RWPE2 (cell line): ENCODE measurements at regions not wholly inside any gene's neighbourhood (a gene's known extent, or its start where the extent isn't known, plus 50 kb on each side); places are given as distances from the start of the nearest gene placed in this dataset.

ENCODE experiments used
- ATAC-seq: fragments of 200-7000 bp; cut with Tn5 transposase; 3 replicates; pipeline ENCODE4 v1.9.1; 2021; ENCODE audit warnings: low read depth
- DNase-seq: peaks from one replicate; pipeline ENCODE4 v3.0.0-alpha.2; 2020; ENCODE audit warnings: low spot score
- H3K27ac ChIP-seq: fragments of 450-650 bp; 2 replicates; pipeline ENCODE4 v1.5.1; 2017; ENCODE audit warnings: mild to moderate bottlenecking; ENCODE audit not compliant: poor library complexity, severe bottlenecking
- H3K27me3 ChIP-seq: fragments of 250-450 bp; sonication (Bioruptor Pico); 2 replicates; pipeline ENCODE4 v1.5.1; 2021; ENCODE audit warnings: mild to moderate bottlenecking, moderate library complexity; ENCODE audit not compliant: insufficient read depth, poor library complexity, severe bottlenecking
- H3K36me3 ChIP-seq: fragments of 250-450 bp; sonication (Bioruptor Pico); 2 replicates; pipeline ENCODE4 v1.5.1; 2020; ENCODE audit warnings: low read depth, mild to moderate bottlenecking, moderate library complexity
- H3K4me1 ChIP-seq: fragments of 250-450 bp; sonication (Bioruptor Pico); 2 replicates; pipeline ENCODE4 v1.5.1; 2021; ENCODE audit warnings: mild to moderate bottlenecking, moderate library complexity; ENCODE audit not compliant: insufficient read depth, poor library complexity, severe bottlenecking
- H3K4me3 ChIP-seq: fragments of 250-450 bp; sonication (Bioruptor Pico); 2 replicates; pipeline ENCODE4 v1.5.1; 2021; ENCODE audit warnings: mild to moderate bottlenecking, moderate library complexity; ENCODE audit not compliant: severe bottlenecking
- H3K9me3 ChIP-seq: fragments of 250-450 bp; sonication (Bioruptor Pico); 2 replicates; pipeline ENCODE4 v1.5.1; 2021; ENCODE audit warnings: mild to moderate bottlenecking, moderate library complexity; ENCODE audit not compliant: severe bottlenecking
- TF ChIP-seq, protein P1 (sequence below): fragments of 450-650 bp; IDR thresholded peaks from one replicate; pipeline ENCODE4 v1.5.1; 2017; ENCODE audit warnings: mild to moderate bottlenecking, moderate library complexity; ENCODE audit not compliant: poor library complexity, severe bottlenecking

DNA sequence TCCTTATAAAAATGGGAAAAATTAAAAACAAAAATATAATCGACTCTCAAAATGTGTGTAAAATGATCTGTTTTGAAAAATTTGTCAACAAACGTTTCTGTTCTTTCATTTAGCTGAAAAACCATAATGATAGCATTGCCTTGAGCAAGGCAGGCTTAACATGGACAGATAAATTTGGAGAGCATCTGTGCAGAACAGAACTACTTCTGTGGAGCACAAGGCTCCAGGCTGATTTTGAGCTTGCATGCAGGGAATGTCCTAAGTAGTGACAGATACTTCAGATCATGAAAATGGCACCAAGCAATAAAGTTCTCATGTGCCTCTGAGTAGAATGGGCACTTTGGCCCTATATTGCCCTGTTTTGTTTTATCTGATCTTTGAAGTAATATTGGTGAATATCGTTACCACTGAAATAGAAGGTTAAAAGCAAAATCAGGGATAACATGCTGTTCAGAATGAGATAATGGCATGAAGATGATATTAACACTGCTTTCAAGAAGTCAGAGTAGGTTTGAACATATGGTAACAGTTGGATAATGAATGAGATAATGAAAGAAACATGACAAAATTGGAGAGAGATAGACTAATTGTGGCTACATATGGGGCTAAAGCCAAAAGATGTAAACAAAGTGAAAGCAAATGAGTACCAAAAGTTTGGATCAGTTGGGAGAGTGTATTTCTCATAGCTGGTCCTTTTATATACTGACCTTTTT, 730.5 kb upstream of the CCDC179 start:
- no peaks in the 10 kb centered on the region for H3K4me1 ChIP-seq
- DNase-seq: no peak

DNA sequence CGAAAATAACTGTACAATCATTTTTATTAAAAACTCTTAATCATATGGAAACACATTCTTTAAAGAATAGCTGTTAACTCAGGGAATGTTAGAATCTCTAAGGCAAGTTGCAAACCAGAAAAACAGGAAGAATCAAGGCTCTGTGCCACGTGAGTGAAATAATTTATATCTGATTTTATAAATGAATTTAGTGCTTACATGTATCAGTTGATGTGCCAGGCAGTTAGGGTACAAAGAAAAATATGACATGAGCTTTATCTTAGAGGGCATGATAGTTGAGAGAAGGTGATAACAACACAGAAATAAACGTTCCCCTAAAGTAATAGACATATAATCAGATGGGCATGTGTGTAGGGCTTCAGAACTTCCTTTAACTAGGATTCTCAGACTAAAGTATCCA, 734.5 kb upstream of the CCDC179 start:
- TF ChIP-seq, protein P1, sequence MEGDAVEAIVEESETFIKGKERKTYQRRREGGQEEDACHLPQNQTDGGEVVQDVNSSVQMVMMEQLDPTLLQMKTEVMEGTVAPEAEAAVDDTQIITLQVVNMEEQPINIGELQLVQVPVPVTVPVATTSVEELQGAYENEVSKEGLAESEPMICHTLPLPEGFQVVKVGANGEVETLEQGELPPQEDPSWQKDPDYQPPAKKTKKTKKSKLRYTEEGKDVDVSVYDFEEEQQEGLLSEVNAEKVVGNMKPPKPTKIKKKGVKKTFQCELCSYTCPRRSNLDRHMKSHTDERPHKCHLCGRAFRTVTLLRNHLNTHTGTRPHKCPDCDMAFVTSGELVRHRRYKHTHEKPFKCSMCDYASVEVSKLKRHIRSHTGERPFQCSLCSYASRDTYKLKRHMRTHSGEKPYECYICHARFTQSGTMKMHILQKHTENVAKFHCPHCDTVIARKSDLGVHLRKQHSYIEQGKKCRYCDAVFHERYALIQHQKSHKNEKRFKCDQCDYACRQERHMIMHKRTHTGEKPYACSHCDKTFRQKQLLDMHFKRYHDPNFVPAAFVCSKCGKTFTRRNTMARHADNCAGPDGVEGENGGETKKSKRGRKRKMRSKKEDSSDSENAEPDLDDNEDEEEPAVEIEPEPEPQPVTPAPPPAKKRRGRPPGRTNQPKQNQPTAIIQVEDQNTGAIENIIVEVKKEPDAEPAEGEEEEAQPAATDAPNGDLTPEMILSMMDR: no peak
- H3K4me3 ChIP-seq: no peak overlapping the region
- H3K4me1 ChIP-seq: no peaks in the 10 kb centered on the region
- no peaks in the 10 kb centered on the region for H3K9me3 ChIP-seq
- ATAC-seq (no peak), DNase-seq (no peak)
- no peak overlapping the region for H3K27ac ChIP-seq
- no peaks in the 10 kb centered on the region for H3K36me3 ChIP-seq
- H3K27me3 ChIP-seq: no peaks in the 10 kb centered on the region

More for the DNA sequence above, 730.5 kb upstream of the CCDC179 start:
- TF ChIP-seq, protein P1: no peak
- Histone ChIP-seq H3K9me3 (no peaks in the 10 kb centered on the region), H3K36me3 (no peaks in the 10 kb centered on the region), H3K4me3 (no peak overlapping the region), H3K27ac (no peak overlapping the region), H3K27me3 (no peaks in the 10 kb centered on the region)
- ATAC-seq: no peak

DNA sequence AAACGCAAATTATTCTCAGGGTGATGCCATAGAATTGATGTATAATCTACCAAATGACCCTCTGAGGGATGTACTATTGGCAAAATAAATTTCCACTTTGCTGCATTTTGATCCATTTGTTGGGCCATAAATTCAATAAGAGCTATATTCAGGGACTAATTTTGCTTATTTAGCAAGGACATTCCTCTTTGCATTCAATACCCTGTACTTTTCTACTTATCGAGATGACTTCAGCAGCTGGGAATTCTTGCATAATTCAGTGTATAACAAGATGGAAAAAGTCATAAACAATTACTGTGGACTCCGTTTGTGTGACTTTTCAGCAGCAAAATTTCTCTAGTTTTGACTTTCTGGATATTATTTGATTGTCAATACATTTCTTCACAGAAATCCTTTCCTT, 744.7 kb upstream of the CCDC179 start:
- Histone ChIP-seq H3K4me3 (no peak overlapping the region), H3K9me3 (no peaks in the 10 kb centered on the region), H3K27me3 (no peaks in the 10 kb centered on the region), H3K4me1 (no peaks in the 10 kb centered on the region), H3K36me3 (no peaks in the 10 kb centered on the region), H3K27ac (no peak overlapping the region)
- no peak for DNase-seq
- ATAC-seq: no peak
- TF ChIP-seq, protein P1: no peak

DNA sequence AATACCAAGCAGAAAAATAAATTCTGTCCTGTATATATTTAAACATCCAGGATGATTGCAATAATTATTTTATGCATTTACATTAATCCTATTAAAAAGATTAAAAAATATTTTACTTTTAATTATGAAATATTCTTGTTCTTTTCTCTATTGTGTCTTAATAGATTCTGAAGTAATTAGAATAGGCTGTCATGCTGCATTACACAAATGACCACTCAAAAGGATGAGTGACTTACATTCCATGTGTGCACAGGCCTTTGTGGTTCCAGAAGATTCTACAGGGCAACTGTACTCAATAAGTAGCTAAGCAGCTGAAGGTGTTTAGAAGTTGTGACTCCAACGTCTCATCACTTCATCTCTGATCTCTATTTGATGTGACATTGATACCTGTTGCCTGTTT, 745.9 kb upstream of the CCDC179 start:
- no peaks in the 10 kb centered on the region for H3K9me3 ChIP-seq
- H3K27me3 ChIP-seq: no peaks in the 10 kb centered on the region
- no peak overlapping the region for H3K27ac ChIP-seq
- ATAC-seq (no peak), DNase-seq (no peak)
- H3K36me3 ChIP-seq: no peaks in the 10 kb centered on the region
- no peak overlapping the region for H3K4me3 ChIP-seq
- no peaks in the 10 kb centered on the region for H3K4me1 ChIP-seq
- TF ChIP-seq, protein P1: no peak

DNA sequence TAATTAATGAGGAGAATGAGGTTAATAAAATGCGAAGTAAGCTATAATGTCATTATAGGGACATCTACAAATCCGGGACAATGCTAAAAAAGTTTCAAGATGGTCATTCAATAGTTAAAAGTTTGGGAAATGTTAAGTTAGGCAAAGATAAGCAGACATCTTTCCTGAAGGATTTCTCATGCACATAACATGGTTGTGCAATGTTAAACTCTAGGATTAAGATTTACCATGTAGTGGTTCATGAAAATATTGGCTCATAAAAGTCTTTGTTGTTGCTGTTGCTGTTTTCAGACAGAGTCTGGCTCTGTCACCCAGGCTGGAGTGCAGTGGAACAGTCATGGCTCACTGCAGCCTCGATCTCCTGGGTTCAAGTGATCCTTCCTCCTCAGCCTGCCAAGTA, 751.5 kb upstream of the CCDC179 start:
- no peak for ATAC-seq
- Histone ChIP-seq H3K27me3 (no peaks in the 10 kb centered on the region), H3K27ac (no peak overlapping the region), H3K4me3 (no peak overlapping the region), H3K36me3 (no peaks in the 10 kb centered on the region), H3K9me3 (no peaks in the 10 kb centered on the region), H3K4me1 (no peaks in the 10 kb centered on the region)
- TF ChIP-seq, protein P1: no peak
- no peak for DNase-seq
